ENCODE measurements at regions not wholly inside any gene's neighbourhood (a gene's known extent, or its start where the extent isn't known, plus 50 kb on each side); places are given as distances from the start of the nearest gene placed in this dataset.

- H3K27ac ChIP-seq: no peak overlapping the region
- TF ChIP-seq CTCF (IDR thresholded peaks at IDR 0.05; ENCODE audit: low read depth, low read length): no peak
- peaks cover 2% of the 10 kb centered on the region for H3K9me3 ChIP-seq (ENCODE audit: severe bottlenecking)
- no peak overlapping the region for H3K4me3 ChIP-seq (ENCODE audit: low read depth, low read length)
- no peaks in the 10 kb centered on the region for H3K36me3 ChIP-seq
- no peak for DNase-seq
- no peaks in the 10 kb centered on the region for H3K27me3 ChIP-seq (ENCODE audit: insufficient read depth, low read depth, severe bottlenecking)
Observed at GRCh38 chr7:25976630-25977029, 175.4 kb upstream of the NFE2L3 start.

GRCh38 chr7:25978466-25978865 is 173.5 kb upstream of the NFE2L3 start:
- Histone ChIP-seq H3K27ac (no peak overlapping the region), H3K36me3 (no peaks in the 10 kb centered on the region), H3K4me3 (ENCODE audit: low read depth, low read length) (no peak overlapping the region), H3K27me3 (ENCODE audit: insufficient read depth, low read depth, severe bottlenecking) (no peaks in the 10 kb centered on the region), H3K9me3 (ENCODE audit: severe bottlenecking) (peaks cover 2% of the 10 kb centered on the region)
- TF ChIP-seq CTCF (IDR thresholded peaks at IDR 0.05; ENCODE audit: low read depth, low read length): no peak
- DNase-seq: no peak

- Histone ChIP-seq H3K27me3 (ENCODE audit: insufficient read depth, low read depth, severe bottlenecking) (no peaks in the 10 kb centered on the region), H3K27ac (no peak overlapping the region), H3K4me3 (ENCODE audit: low read depth, low read length) (no peak overlapping the region), H3K36me3 (no peaks in the 10 kb centered on the region), H3K9me3 (ENCODE audit: severe bottlenecking) (peaks cover 2% of the 10 kb centered on the region)
- no peak for TF ChIP-seq CTCF (IDR thresholded peaks at IDR 0.05; ENCODE audit: low read depth, low read length)
- no peak for DNase-seq
Observed at GRCh38 chr7:25979605-25980004, 172.4 kb upstream of the NFE2L3 start.

- no peaks in the 10 kb centered on the region for H3K36me3 ChIP-seq
- H3K27ac ChIP-seq: no peak overlapping the region
- no peak for DNase-seq
- H3K27me3 ChIP-seq (ENCODE audit: insufficient read depth, low read depth, severe bottlenecking): no peaks in the 10 kb centered on the region
- TF ChIP-seq CTCF (IDR thresholded peaks at IDR 0.05; ENCODE audit: low read depth, low read length): no peak
- no peaks in the 10 kb centered on the region for H3K9me3 ChIP-seq (ENCODE audit: severe bottlenecking)
- H3K4me3 ChIP-seq (ENCODE audit: low read depth, low read length): no peak overlapping the region
Observed at GRCh38 chr7:25982684-25983083, 169.3 kb upstream of the NFE2L3 start.

- no peaks in the 10 kb centered on the region for H3K27me3 ChIP-seq (ENCODE audit: insufficient read depth, low read depth, severe bottlenecking)
- no peaks in the 10 kb centered on the region for H3K9me3 ChIP-seq (ENCODE audit: severe bottlenecking)
- DNase-seq: no peak
- no peak overlapping the region for H3K4me3 ChIP-seq (ENCODE audit: low read depth, low read length)
- H3K36me3 ChIP-seq: no peaks in the 10 kb centered on the region
- H3K27ac ChIP-seq: no peak overlapping the region
- TF ChIP-seq CTCF (IDR thresholded peaks at IDR 0.05; ENCODE audit: low read depth, low read length): no peak
Observed at GRCh38 chr7:25985196-25985595, 166.8 kb upstream of the NFE2L3 start.

- DNase-seq: no peak
Observed at GRCh38 chr7:25988640-25989039, 163.4 kb upstream of the NFE2L3 start.

More at GRCh38 chr7:25988640-25989039, 163.4 kb upstream of the NFE2L3 start:
- Histone ChIP-seq H3K27me3 (ENCODE audit: insufficient read depth, low read depth, severe bottlenecking) (no peaks in the 10 kb centered on the region), H3K36me3 (no peaks in the 10 kb centered on the region), H3K27ac (no peak overlapping the region), H3K9me3 (ENCODE audit: severe bottlenecking) (no peaks in the 10 kb centered on the region), H3K4me3 (ENCODE audit: low read depth, low read length) (no peak overlapping the region)
- TF ChIP-seq CTCF (IDR thresholded peaks at IDR 0.05; ENCODE audit: low read depth, low read length): no peak

Data from WERI-Rb-1 (cell line).